ENCODE measurements at regions not wholly inside any gene's neighbourhood (a gene's known extent, or its start where the extent isn't known, plus 50 kb on each side); places are given as distances from the start of the nearest gene placed in this dataset.

- TF ChIP-seq CTCF (conservative IDR thresholded peaks at IDR 0.05 in 1 of 2, IDR thresholded peaks at IDR 0.05 in 1 of 2; ENCODE audit: low read depth in 1 of 2, low read length in 2 of 2) = no peak
- TF ChIP-seq EZH2 (IDR thresholded peaks at IDR 0.05; ENCODE audit: low read length, missing control alignments) = no peak
Measured at GRCh38 chr11:42800041-42800440, 511.8 kb upstream of the API5 start.
